ENCODE measurements at regions not wholly inside any gene's neighbourhood (a gene's known extent, or its start where the extent isn't known, plus 50 kb on each side); places are given as distances from the start of the nearest gene placed in this dataset.

GRCh38 chr6:23272536-23272935, 703.2 kb downstream of the HDGFL1 start:
- DNase-seq (no peak), ATAC-seq (ENCODE audit: insufficient read depth, low read depth) (no peak)
- TF ChIP-seq, protein P1, sequence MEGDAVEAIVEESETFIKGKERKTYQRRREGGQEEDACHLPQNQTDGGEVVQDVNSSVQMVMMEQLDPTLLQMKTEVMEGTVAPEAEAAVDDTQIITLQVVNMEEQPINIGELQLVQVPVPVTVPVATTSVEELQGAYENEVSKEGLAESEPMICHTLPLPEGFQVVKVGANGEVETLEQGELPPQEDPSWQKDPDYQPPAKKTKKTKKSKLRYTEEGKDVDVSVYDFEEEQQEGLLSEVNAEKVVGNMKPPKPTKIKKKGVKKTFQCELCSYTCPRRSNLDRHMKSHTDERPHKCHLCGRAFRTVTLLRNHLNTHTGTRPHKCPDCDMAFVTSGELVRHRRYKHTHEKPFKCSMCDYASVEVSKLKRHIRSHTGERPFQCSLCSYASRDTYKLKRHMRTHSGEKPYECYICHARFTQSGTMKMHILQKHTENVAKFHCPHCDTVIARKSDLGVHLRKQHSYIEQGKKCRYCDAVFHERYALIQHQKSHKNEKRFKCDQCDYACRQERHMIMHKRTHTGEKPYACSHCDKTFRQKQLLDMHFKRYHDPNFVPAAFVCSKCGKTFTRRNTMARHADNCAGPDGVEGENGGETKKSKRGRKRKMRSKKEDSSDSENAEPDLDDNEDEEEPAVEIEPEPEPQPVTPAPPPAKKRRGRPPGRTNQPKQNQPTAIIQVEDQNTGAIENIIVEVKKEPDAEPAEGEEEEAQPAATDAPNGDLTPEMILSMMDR (IDR thresholded peaks at IDR 0.05; ENCODE audit: borderline replicate concordance, extremely low read depth, low read length, poor library complexity, severe bottlenecking): no peak
- TF ChIP-seq EZH2 (IDR thresholded peaks at IDR 0.05; ENCODE audit: borderline replicate concordance, low read depth, low read length, severe bottlenecking): no peak
- Histone ChIP-seq H2AFZ (ENCODE audit: low read depth, low read length) (no peak overlapping the region), H3K79me2 (ENCODE audit: insufficient read depth, low read length) (no peaks in the 10 kb centered on the region), H3K27ac (ENCODE audit: low read length) (no peak overlapping the region), H3K27me3 (ENCODE audit: insufficient read depth, low read length, poor library complexity) (no peaks in the 10 kb centered on the region), H3K4me2 (ENCODE audit: insufficient read depth, low read length) (no peak overlapping the region), H3K9ac (ENCODE audit: low read depth, low read length) (no peak overlapping the region), H3K4me3 (ENCODE audit: low read depth in 1 of 2, low read length in 2 of 2) (no peak overlapping the region), H3K9me3 (ENCODE audit: insufficient read depth, low read length, severe bottlenecking) (no peaks in the 10 kb centered on the region), H3K4me1 (ENCODE audit: insufficient read depth, low read length) (no peaks in the 10 kb centered on the region), H4K20me1 (ENCODE audit: insufficient read depth, low read length) (no peaks in the 10 kb centered on the region), H3K36me3 (ENCODE audit: insufficient read depth, low read length) (no peaks in the 10 kb centered on the region)

- TF ChIP-seq EZH2 (IDR thresholded peaks at IDR 0.05; ENCODE audit: borderline replicate concordance, low read depth, low read length, severe bottlenecking): no peak
- TF ChIP-seq, protein P1 (IDR thresholded peaks at IDR 0.05; ENCODE audit: borderline replicate concordance, extremely low read depth, low read length, poor library complexity, severe bottlenecking): no peak
- no peak overlapping the region for H3K27ac ChIP-seq (ENCODE audit: low read length)
- no peaks in the 10 kb centered on the region for H3K27me3 ChIP-seq (ENCODE audit: insufficient read depth, low read length, poor library complexity)
- no peak overlapping the region for H3K4me3 ChIP-seq (ENCODE audit: low read depth in 1 of 2, low read length in 2 of 2)
- no peaks in the 10 kb centered on the region for H3K4me1 ChIP-seq (ENCODE audit: insufficient read depth, low read length)
- DNase-seq (no peak), ATAC-seq (ENCODE audit: insufficient read depth, low read depth) (no peak)
- no peaks in the 10 kb centered on the region for H4K20me1 ChIP-seq (ENCODE audit: insufficient read depth, low read length)
- no peaks in the 10 kb centered on the region for H3K9me3 ChIP-seq (ENCODE audit: insufficient read depth, low read length, severe bottlenecking)
- no peak overlapping the region for H3K9ac ChIP-seq (ENCODE audit: low read depth, low read length)
- no peaks in the 10 kb centered on the region for H3K36me3 ChIP-seq (ENCODE audit: insufficient read depth, low read length)
- H2AFZ ChIP-seq (ENCODE audit: low read depth, low read length): no peak overlapping the region
- no peak overlapping the region for H3K4me2 ChIP-seq (ENCODE audit: insufficient read depth, low read length)
- H3K79me2 ChIP-seq (ENCODE audit: insufficient read depth, low read length): no peaks in the 10 kb centered on the region
Measured at GRCh38 chr6:23277521-23278179, 708.3 kb downstream of the HDGFL1 start.

- DNase-seq (no peak), ATAC-seq (ENCODE audit: insufficient read depth, low read depth) (no peak)
- H3K4me1 ChIP-seq (ENCODE audit: insufficient read depth, low read length): no peaks in the 10 kb centered on the region
- H3K4me2 ChIP-seq (ENCODE audit: insufficient read depth, low read length): no peak overlapping the region
- H3K9me3 ChIP-seq (ENCODE audit: insufficient read depth, low read length, severe bottlenecking): no peaks in the 10 kb centered on the region
- no peak overlapping the region for H2AFZ ChIP-seq (ENCODE audit: low read depth, low read length)
- no peaks in the 10 kb centered on the region for H4K20me1 ChIP-seq (ENCODE audit: insufficient read depth, low read length)
- no peak overlapping the region for H3K9ac ChIP-seq (ENCODE audit: low read depth, low read length)
- no peaks in the 10 kb centered on the region for H3K27me3 ChIP-seq (ENCODE audit: insufficient read depth, low read length, poor library complexity)
- no peaks in the 10 kb centered on the region for H3K79me2 ChIP-seq (ENCODE audit: insufficient read depth, low read length)
- TF ChIP-seq EZH2 (IDR thresholded peaks at IDR 0.05; ENCODE audit: borderline replicate concordance, low read depth, low read length, severe bottlenecking): no peak
- TF ChIP-seq, protein P1 (IDR thresholded peaks at IDR 0.05; ENCODE audit: borderline replicate concordance, extremely low read depth, low read length, poor library complexity, severe bottlenecking): no peak
- no peaks in the 10 kb centered on the region for H3K36me3 ChIP-seq (ENCODE audit: insufficient read depth, low read length)
- H3K4me3 ChIP-seq (ENCODE audit: low read depth in 1 of 2, low read length in 2 of 2): no peak overlapping the region
- no peak overlapping the region for H3K27ac ChIP-seq (ENCODE audit: low read length)
Measured at GRCh38 chr6:23278180-23278532, 708.8 kb downstream of the HDGFL1 start.

Measured in DND-41 (cell line).